OCI-LY3 (cell line): ENCODE measurements at regions not wholly inside any gene's neighbourhood (a gene's known extent, or its start where the extent isn't known, plus 50 kb on each side); places are given as distances from the start of the nearest gene placed in this dataset.

ENCODE experiments used
- H2AFZ ChIP-seq: fragments of 200-600, 300-600 bp; shearing (Covaris generic); 2 replicates; pipeline ENCODE4 v1.6.0; 2014; ENCODE audit warnings: antibody characterized with exemption, low read depth, low read length
- H3K27ac ChIP-seq: fragments of 200-600, 300-600 bp; sonication (generic); 2 replicates; pipeline ENCODE4 v1.5.1; 2014; ENCODE audit warnings: mild to moderate bottlenecking, low read length, moderate library complexity, mixed read lengths
- H3K27me3 ChIP-seq: fragments of 200-600, 300-600 bp; sonication (generic); 2 replicates; pipeline ENCODE4 v1.6.1; 2014; ENCODE audit warnings: low read depth, low read length, mixed read lengths
- H3K36me3 ChIP-seq: fragments of 200-600, 300-600 bp; sonication (generic); replicated peaks from 2 replicates; pipeline ENCODE3; 2014; ENCODE audit warnings: low read depth, low read length, mixed read lengths
- H3K4me1 ChIP-seq: fragments of 300-600, 200-600 bp; sonication (generic); 2 replicates; pipeline ENCODE4 v1.6.1; 2014; ENCODE audit warnings: low read length, mixed read lengths
- H3K4me2 ChIP-seq: fragments of 200-600, 300-600 bp; sonication (generic); 2 replicates; pipeline ENCODE4 v1.6.1; 2014; ENCODE audit warnings: low read length, mixed read lengths
- H3K4me3 ChIP-seq: fragments of 300-600, 200-600 bp; sonication (generic); 2 replicates; pipeline ENCODE4 v1.5.1; 2014; ENCODE audit warnings: antibody characterized with exemption, mild to moderate bottlenecking, low read length, moderate library complexity
- H3K79me2 ChIP-seq: fragments of 300-600, 200-600 bp; shearing (Covaris generic); 2 replicates; pipeline ENCODE4 v1.6.1; 2014; ENCODE audit warnings: mild to moderate bottlenecking, low read length, mixed read lengths
- H3K9ac ChIP-seq: fragments of 300-600, 200-600 bp; shearing (Covaris generic); 2 replicates; pipeline ENCODE4 v1.6.0; 2014; ENCODE audit warnings: mild to moderate bottlenecking, low read length, moderate library complexity
- H3K9me3 ChIP-seq: fragments of 200-600, 300-600 bp; shearing (Covaris generic); 2 replicates; pipeline ENCODE4 v1.6.1; 2014; ENCODE audit warnings: low read length, mixed read lengths; ENCODE audit not compliant: insufficient read depth
- H4K20me1 ChIP-seq: fragments of 200-600, 300-600 bp; sonication (generic); 2 replicates; pipeline ENCODE4 v1.6.1; 2016; ENCODE audit warnings: low read length, mixed read lengths; ENCODE audit not compliant: insufficient read depth
- CTCF ChIP-seq: fragments of 200-600, 300-600 bp; sonication (generic); IDR thresholded peaks from 2 replicates; pipeline ENCODE4 v1.5.1; 2014; ENCODE audit warnings: antibody characterized with exemption, low read length, low read depth
- EZH2phosphoT487 ChIP-seq: fragments of 200-600 bp; shearing (Covaris generic); IDR thresholded peaks from 2 replicates; pipeline ENCODE4 v1.6.1; 2018; ENCODE audit warnings: antibody characterized with exemption, mixed run types, low read depth

GRCh38 chr7:361680-362401 lies 71.9 kb downstream of the FOXL3 start:
- Histone ChIP-seq H3K9me3 (no peaks in the 10 kb centered on the region), H4K20me1 (no peaks in the 10 kb centered on the region), H3K27me3 (no peaks in the 10 kb centered on the region), H3K36me3 (no peaks in the 10 kb centered on the region), H2AFZ (no peak overlapping the region), H3K79me2 (no peaks in the 10 kb centered on the region), H3K27ac (no peak overlapping the region), H3K4me1 (no peaks in the 10 kb centered on the region), H3K9ac (no peak overlapping the region), H3K4me3 (no peak overlapping the region), H3K4me2 (no peak overlapping the region)
- no peak for TF ChIP-seq CTCF
- no peak for TF ChIP-seq EZH2phosphoT487

GRCh38 chr7:362402-363096 lies 72.6 kb downstream of the FOXL3 start:
- no peak for TF ChIP-seq CTCF
- no peak for TF ChIP-seq EZH2phosphoT487
- no peaks in the 10 kb centered on the region for H3K4me1 ChIP-seq
- H2AFZ ChIP-seq = no peak overlapping the region
- no peak overlapping the region for H3K27ac ChIP-seq
- no peak overlapping the region for H3K9ac ChIP-seq
- H3K9me3 ChIP-seq = no peaks in the 10 kb centered on the region
- no peaks in the 10 kb centered on the region for H3K36me3 ChIP-seq
- H3K27me3 ChIP-seq = no peaks in the 10 kb centered on the region
- no peak overlapping the region for H3K4me2 ChIP-seq
- H3K79me2 ChIP-seq = no peaks in the 10 kb centered on the region
- no peaks in the 10 kb centered on the region for H4K20me1 ChIP-seq
- H3K4me3 ChIP-seq = no peak overlapping the region

- Histone ChIP-seq H3K27ac (no peak overlapping the region), H3K4me1 (no peaks in the 10 kb centered on the region), H4K20me1 (no peaks in the 10 kb centered on the region), H3K36me3 (no peaks in the 10 kb centered on the region), H3K27me3 (no peaks in the 10 kb centered on the region), H3K9me3 (no peaks in the 10 kb centered on the region), H3K4me2 (no peak overlapping the region), H3K9ac (no peak overlapping the region), H3K79me2 (no peaks in the 10 kb centered on the region), H3K4me3 (no peak overlapping the region), H2AFZ (no peak overlapping the region)
- no peak for TF ChIP-seq EZH2phosphoT487
- TF ChIP-seq CTCF = no peak
These were observed 73.7 kb downstream of the FOXL3 start for GRCh38 chr7:363626-364025.

GRCh38 chr7:364536-364935 lies 74.6 kb downstream of the FOXL3 start:
- Histone ChIP-seq H3K9ac (no peak overlapping the region), H3K4me3 (no peak overlapping the region), H3K4me2 (no peak overlapping the region), H3K9me3 (no peaks in the 10 kb centered on the region), H3K36me3 (no peaks in the 10 kb centered on the region), H3K79me2 (no peaks in the 10 kb centered on the region), H3K27ac (no peak overlapping the region), H4K20me1 (no peaks in the 10 kb centered on the region), H2AFZ (no peak overlapping the region), H3K4me1 (no peaks in the 10 kb centered on the region), H3K27me3 (no peaks in the 10 kb centered on the region)
- TF ChIP-seq EZH2phosphoT487 (no peak), CTCF (no peak)
